ENCODE measurements at regions not wholly inside any gene's neighbourhood (a gene's known extent, or its start where the extent isn't known, plus 50 kb on each side); places are given as distances from the start of the nearest gene placed in this dataset.

DNA sequence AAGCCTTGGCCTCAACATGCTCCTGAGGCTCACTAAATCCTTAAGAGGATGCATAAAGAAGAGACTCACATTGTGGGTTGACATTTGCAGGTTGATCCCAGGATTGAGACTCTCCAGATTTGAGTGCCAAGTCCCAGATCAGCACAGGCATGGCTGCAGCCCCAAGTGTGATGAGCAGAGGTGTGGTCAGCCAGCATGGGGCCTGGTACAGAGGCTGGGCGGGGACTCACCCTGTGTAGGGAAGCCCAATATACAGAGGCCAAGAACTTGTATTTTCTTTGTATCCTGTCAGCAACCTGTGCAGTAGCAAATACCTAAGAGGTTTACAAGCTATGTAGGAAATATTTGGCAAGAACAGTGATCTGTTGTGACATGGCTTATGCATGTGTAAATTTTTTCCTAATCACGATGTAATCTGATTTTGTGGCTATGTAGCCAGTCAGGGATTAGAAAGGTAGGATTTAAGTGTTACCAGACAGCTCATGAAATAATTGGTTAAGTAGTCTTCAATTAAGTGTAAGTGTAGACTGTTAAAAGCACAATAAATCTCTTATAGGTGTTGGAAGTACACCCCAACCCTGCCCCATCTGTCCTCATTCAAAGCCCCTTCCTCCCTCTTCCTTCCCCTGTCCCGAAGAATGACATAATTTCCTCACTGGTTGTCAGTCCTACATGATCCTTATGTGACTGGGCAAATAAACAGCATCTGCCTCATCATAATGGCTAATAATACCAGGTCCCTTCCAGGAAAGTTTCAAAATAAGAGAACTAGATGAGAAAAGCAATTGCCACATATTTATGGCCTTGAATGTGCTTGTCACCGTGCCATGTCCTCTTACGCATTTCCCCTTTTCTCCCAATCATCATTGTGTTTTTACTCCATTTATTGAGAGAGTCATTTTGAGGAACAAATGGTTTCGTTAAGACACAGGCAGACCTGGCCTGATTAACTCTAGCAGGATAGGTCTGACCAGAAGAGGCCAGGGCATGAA, 120.9 kb downstream of the HLX start:
- ATAC-seq: no peak
- TF ChIP-seq BACH2 (CRISPR knock-in tag; IDR thresholded peaks at IDR 0.05; ENCODE audit: borderline replicate concordance) (no peak), ZNF565 (CRISPR knock-in tag; conservative IDR thresholded peaks at IDR 0.05; ENCODE audit: low read depth) (no peak), PPARA (CRISPR knock-in tag; IDR thresholded peaks at IDR 0.05; ENCODE audit: borderline replicate concordance) (no peak), ZNF8 (CRISPR knock-in tag; IDR thresholded peaks at IDR 0.05) (no peak), GLIS3 (CRISPR knock-in tag; IDR thresholded peaks at IDR 0.05) (no peak), ISL1 (CRISPR knock-in tag; IDR thresholded peaks at IDR 0.05) (no peak)
- TF ChIP-seq, protein P1, sequence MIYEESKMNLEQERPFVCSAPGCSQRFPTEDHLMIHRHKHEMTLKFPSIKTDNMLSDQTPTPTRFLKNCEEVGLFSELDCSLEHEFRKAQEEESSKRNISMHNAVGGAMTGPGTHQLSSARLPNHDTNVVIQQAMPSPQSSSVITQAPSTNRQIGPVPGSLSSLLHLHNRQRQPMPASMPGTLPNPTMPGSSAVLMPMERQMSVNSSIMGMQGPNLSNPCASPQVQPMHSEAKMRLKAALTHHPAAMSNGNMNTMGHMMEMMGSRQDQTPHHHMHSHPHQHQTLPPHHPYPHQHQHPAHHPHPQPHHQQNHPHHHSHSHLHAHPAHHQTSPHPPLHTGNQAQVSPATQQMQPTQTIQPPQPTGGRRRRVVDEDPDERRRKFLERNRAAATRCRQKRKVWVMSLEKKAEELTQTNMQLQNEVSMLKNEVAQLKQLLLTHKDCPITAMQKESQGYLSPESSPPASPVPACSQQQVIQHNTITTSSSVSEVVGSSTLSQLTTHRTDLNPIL (CRISPR knock-in tag; IDR thresholded peaks at IDR 0.05; ENCODE audit: low read depth): no peak

DNA sequence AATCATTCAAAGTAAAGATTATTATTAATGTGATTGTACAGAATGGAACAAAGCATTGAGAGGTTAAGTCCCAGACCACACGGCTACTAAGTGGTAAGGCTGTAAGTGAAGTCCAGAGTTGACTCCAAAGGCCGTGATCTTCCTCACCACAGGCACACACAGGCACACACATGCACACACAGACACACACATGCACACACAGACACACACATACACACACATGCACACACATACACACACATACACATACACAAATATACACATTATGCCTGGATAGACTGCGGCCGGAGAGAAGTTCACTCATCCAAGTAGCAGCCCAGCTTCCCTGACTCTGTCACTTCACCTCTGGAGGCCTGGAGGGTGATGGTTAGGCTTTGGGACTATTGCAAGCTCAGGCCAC, 121.9 kb downstream of the HLX start:
- no peak for ATAC-seq
- TF ChIP-seq, protein P2, sequence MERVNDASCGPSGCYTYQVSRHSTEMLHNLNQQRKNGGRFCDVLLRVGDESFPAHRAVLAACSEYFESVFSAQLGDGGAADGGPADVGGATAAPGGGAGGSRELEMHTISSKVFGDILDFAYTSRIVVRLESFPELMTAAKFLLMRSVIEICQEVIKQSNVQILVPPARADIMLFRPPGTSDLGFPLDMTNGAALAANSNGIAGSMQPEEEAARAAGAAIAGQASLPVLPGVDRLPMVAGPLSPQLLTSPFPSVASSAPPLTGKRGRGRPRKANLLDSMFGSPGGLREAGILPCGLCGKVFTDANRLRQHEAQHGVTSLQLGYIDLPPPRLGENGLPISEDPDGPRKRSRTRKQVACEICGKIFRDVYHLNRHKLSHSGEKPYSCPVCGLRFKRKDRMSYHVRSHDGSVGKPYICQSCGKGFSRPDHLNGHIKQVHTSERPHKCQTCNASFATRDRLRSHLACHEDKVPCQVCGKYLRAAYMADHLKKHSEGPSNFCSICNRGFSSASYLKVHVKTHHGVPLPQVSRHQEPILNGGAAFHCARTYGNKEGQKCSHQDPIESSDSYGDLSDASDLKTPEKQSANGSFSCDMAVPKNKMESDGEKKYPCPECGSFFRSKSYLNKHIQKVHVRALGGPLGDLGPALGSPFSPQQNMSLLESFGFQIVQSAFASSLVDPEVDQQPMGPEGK (CRISPR knock-in tag; IDR thresholded peaks at IDR 0.05; ENCODE audit: borderline replicate concordance): no peak
- TF ChIP-seq RARB (CRISPR knock-in tag; IDR thresholded peaks at IDR 0.05) (no peak), ZNF8 (CRISPR knock-in tag; IDR thresholded peaks at IDR 0.05) (no peak), BACH2 (CRISPR knock-in tag; IDR thresholded peaks at IDR 0.05; ENCODE audit: borderline replicate concordance) (no peak), GLIS3 (CRISPR knock-in tag; IDR thresholded peaks at IDR 0.05) (no peak), TCF4 (CRISPR knock-in tag; IDR thresholded peaks at IDR 0.05; ENCODE audit: borderline replicate concordance) (no peak), CSDC2 (CRISPR knock-in tag; IDR thresholded peaks at IDR 0.05) (no peak), ISL1 (CRISPR knock-in tag; IDR thresholded peaks at IDR 0.05) (no peak), OSR1 (CRISPR knock-in tag; IDR thresholded peaks at IDR 0.05) (no peak), SNAI2 (CRISPR knock-in tag; IDR thresholded peaks at IDR 0.05) (no peak), ZNF70 (CRISPR knock-in tag; IDR thresholded peaks at IDR 0.05) (no peak), PPARA (CRISPR knock-in tag; IDR thresholded peaks at IDR 0.05; ENCODE audit: borderline replicate concordance) (no peak), ARNTL (CRISPR knock-in tag; IDR thresholded peaks at IDR 0.05; ENCODE audit: borderline replicate concordance, low read depth) (no peak)
- TF ChIP-seq, protein P1 (CRISPR knock-in tag; IDR thresholded peaks at IDR 0.05; ENCODE audit: low read depth): no peak
- TF ChIP-seq, protein P3, sequence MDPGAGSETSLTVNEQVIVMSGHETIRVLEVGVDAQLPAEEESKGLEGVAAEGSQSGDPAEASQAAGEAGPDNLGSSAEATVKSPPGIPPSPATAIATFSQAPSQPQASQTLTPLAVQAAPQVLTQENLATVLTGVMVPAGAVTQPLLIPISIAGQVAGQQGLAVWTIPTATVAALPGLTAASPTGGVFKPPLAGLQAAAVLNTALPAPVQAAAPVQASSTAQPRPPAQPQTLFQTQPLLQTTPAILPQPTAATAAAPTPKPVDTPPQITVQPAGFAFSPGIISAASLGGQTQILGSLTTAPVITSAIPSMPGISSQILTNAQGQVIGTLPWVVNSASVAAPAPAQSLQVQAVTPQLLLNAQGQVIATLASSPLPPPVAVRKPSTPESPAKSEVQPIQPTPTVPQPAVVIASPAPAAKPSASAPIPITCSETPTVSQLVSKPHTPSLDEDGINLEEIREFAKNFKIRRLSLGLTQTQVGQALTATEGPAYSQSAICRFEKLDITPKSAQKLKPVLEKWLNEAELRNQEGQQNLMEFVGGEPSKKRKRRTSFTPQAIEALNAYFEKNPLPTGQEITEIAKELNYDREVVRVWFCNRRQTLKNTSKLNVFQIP (CRISPR knock-in tag; IDR thresholded peaks at IDR 0.05; ENCODE audit: borderline replicate concordance, low read depth): no peak
- TF ChIP-seq, protein P4, sequence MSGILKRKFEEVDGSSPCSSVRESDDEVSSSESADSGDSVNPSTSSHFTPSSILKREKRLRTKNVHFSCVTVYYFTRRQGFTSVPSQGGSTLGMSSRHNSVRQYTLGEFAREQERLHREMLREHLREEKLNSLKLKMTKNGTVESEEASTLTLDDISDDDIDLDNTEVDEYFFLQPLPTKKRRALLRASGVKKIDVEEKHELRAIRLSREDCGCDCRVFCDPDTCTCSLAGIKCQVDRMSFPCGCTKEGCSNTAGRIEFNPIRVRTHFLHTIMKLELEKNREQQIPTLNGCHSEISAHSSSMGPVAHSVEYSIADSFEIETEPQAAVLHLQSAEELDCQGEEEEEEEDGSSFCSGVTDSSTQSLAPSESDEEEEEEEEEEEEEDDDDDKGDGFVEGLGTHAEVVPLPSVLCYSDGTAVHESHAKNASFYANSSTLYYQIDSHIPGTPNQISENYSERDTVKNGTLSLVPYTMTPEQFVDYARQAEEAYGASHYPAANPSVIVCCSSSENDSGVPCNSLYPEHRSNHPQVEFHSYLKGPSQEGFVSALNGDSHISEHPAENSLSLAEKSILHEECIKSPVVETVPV (CRISPR knock-in tag; IDR thresholded peaks at IDR 0.05): no peak
- TF ChIP-seq, protein P5, sequence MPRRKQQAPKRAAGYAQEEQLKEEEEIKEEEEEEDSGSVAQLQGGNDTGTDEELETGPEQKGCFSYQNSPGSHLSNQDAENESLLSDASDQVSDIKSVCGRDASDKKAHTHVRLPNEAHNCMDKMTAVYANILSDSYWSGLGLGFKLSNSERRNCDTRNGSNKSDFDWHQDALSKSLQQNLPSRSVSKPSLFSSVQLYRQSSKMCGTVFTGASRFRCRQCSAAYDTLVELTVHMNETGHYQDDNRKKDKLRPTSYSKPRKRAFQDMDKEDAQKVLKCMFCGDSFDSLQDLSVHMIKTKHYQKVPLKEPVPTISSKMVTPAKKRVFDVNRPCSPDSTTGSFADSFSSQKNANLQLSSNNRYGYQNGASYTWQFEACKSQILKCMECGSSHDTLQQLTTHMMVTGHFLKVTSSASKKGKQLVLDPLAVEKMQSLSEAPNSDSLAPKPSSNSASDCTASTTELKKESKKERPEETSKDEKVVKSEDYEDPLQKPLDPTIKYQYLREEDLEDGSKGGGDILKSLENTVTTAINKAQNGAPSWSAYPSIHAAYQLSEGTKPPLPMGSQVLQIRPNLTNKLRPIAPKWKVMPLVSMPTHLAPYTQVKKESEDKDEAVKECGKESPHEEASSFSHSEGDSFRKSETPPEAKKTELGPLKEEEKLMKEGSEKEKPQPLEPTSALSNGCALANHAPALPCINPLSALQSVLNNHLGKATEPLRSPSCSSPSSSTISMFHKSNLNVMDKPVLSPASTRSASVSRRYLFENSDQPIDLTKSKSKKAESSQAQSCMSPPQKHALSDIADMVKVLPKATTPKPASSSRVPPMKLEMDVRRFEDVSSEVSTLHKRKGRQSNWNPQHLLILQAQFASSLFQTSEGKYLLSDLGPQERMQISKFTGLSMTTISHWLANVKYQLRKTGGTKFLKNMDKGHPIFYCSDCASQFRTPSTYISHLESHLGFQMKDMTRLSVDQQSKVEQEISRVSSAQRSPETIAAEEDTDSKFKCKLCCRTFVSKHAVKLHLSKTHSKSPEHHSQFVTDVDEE (CRISPR knock-in tag; IDR thresholded peaks at IDR 0.05): no peak
